Esophagus muscularis mucosa (tissue), 3 donors: ENCODE measurements at regions not wholly inside any gene's neighbourhood (a gene's known extent, or its start where the extent isn't known, plus 50 kb on each side); places are given as distances from the start of the nearest gene placed in this dataset.

Experiments
- POLR2A ChIP-seq: fragments of 450-650 bp; IDR thresholded peaks from one replicate; pipeline ENCODE4 v1.6.1; 2017; ENCODE audit warnings: antibody characterized with exemption, moderate library complexity, mild to moderate bottlenecking, low read depth
- TF ChIP-seq, protein P1 (sequence below), 3 experiments: fragments of 200-600 bp in 2 of 3; fragments of 450-650 bp in 1 of 3; sonication (generic) in 2 of 3; IDR thresholded peaks; one replicate each; pipeline ENCODE4 v1.5.1; 2017 to 2019; ENCODE audit warnings: antibody characterized with exemption in 3 of 3, mild to moderate bottlenecking in 2 of 3, moderate library complexity in 1 of 3

DNA sequence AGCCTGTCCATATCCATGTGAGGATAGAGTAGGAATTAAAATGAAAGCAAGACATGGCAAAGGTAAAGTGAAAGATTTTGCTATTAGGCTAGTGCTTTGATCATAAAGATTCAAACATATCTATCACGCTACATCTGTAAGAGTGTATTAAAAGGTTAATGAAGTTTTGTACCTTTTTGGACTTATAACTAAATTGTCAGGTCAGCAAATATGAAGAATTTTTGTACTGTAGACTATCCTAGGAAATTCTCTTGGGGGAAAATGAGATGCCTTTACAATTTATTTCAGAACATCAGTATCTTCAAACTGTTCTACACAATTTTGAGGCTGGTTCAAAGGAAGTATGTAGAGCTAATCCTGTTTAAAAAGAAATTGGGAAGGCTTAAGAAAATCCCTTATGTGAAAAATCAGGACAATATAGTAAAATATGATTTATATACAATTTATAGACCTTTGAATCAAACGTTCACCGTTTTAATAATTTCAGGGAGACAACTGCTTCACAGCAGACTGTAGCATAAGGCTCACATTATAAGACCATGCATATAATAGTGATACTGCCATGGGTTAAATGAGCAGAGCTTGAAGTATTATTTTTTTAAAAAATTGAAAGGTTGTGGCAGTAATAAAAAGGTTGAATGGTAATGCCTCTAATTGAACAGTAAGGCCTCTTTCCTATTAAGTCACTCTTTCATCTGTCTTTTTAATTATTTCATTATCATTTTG lies 639.5 kb upstream of the ARRDC3 start:
- no peak for TF ChIP-seq POLR2A
- TF ChIP-seq, protein P1, sequence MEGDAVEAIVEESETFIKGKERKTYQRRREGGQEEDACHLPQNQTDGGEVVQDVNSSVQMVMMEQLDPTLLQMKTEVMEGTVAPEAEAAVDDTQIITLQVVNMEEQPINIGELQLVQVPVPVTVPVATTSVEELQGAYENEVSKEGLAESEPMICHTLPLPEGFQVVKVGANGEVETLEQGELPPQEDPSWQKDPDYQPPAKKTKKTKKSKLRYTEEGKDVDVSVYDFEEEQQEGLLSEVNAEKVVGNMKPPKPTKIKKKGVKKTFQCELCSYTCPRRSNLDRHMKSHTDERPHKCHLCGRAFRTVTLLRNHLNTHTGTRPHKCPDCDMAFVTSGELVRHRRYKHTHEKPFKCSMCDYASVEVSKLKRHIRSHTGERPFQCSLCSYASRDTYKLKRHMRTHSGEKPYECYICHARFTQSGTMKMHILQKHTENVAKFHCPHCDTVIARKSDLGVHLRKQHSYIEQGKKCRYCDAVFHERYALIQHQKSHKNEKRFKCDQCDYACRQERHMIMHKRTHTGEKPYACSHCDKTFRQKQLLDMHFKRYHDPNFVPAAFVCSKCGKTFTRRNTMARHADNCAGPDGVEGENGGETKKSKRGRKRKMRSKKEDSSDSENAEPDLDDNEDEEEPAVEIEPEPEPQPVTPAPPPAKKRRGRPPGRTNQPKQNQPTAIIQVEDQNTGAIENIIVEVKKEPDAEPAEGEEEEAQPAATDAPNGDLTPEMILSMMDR (IDR thresholded peaks at IDR 0.05): no peak
